ENCODE measurements at regions not wholly inside any gene's neighbourhood (a gene's known extent, or its start where the extent isn't known, plus 50 kb on each side); places are given as distances from the start of the nearest gene placed in this dataset.

Small RNA genes in the stretch of these regions (small RNA-seq; reads per million reads assigned to genes)
- gene AL117339.3 (0 reads per million in 4 donors), gene RNU6-1118P (0 reads per million in 4 donors)

All from gastroesophageal sphincter (tissue), 4 donors.